ENCODE measurements at regions not wholly inside any gene's neighbourhood (a gene's known extent, or its start where the extent isn't known, plus 50 kb on each side); places are given as distances from the start of the nearest gene placed in this dataset.

- DNase-seq = no peak
These were observed 54.7 kb upstream of the ZNF423 start for GRCh38 chr16:49910541-49911071.

- DNase-seq = no peak
These were observed 55.5 kb upstream of the ZNF423 start for GRCh38 chr16:49911430-49911829.

DNA sequence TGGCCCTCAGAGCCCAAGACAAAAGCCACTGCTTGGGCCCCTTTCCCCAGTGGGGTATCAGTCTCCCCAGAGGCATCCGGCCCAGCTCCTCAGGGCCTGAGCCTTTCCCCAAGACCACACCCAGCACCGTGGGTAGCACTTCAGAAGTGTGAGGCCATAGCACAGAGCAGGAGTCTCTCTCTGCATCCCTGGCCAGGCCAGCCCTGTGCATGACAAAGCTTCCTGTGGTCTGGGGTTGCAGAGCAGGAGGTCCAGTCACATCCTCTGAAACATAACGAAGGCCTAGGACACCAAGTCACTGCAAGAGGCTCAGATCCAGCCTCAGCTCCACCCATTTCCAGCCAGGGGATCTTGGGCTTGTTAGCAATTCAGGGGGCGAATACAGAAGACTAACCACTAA lies 56.8 kb upstream of the ZNF423 start:
- DNase-seq = no peak

DNA sequence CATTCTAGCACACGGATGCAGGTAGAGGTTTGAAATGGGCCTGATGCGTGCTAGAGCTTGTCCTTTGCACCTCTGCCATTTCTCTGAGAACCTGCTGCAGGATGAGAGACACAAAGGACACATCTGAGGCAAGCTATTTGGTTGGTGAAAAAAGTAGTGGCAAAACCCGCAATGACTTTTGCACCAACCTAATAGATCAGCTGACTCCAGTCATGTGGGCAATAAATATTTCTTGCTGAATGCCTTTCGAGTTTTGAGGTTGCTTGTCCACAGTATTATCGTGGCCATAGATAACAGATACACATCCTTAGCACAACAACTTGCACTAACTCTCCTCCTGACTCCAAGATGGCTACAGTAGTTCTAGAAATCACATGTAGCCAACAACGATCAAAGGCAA lies 57.8 kb upstream of the ZNF423 start:
- no peak for DNase-seq

DNA sequence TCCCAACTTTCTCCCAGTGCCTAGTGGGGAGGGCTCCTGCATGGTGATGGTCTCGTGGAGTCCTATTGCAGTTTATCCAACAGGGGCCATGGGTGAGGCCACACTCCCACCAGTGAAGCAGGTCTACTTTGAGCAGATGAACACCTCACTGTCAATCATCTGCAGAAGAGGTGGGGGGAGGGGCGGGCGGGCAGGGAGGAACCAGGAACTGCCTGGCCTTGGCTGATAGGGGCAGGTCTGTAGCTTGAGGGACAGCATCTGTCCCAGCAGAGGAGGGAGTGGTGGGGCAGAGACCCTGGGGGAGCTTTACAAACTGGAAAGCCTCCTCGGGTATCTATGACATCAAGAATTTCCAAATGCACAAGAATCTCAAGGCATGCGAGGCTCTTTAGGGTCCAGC lies 58.7 kb upstream of the ZNF423 start:
- DNase-seq = no peak

GRCh38 chr16:49918257-49918656 lies 62.3 kb upstream of the ZNF423 start:
- DNase-seq = no peak

GRCh38 chr16:49919327-49919726 lies 63.4 kb upstream of the ZNF423 start:
- no peak for DNase-seq

- DNase-seq = no peak
These were observed 64.5 kb upstream of the ZNF423 start for GRCh38 chr16:49920397-49920796.

GRCh38 chr16:49921106-49921505 lies 65.2 kb upstream of the ZNF423 start:
- DNase-seq = no peak

- peak; percentile 36 for DNase-seq
These were observed 66.0 kb upstream of the ZNF423 start for GRCh38 chr16:49921791-49922456.

GRCh38 chr16:49923411-49923810 lies 67.5 kb upstream of the ZNF423 start:
- DNase-seq = no peak

DNA sequence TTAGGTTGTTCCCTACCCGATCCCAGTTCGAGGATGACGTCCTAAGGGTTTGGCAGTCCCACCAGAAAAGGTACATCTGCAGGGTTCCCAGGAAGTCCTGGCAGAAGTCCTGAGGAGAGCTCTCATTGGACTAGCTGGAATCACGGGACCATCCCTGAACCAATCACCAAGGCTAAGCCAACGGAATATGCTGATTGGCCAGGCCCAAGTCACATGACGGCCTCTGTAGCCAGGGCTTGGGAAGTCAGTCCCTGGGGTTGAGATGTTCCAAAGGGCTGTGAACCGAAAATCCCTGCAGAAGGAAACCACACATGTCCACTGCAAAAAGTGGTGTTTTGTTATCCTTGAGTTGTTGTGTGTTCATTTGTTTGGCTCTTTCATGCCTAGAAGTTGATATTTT lies 68.2 kb upstream of the ZNF423 start:
- DNase-seq = no peak

GRCh38 chr16:49926941-49927340 lies 71.0 kb upstream of the ZNF423 start:
- DNase-seq = no peak

- no peak for DNase-seq
These were observed 72.5 kb upstream of the ZNF423 start for GRCh38 chr16:49928176-49929041.

GRCh38 chr16:49929626-49930025 lies 73.7 kb upstream of the ZNF423 start:
- no peak for DNase-seq

GRCh38 chr16:49930841-49931240 lies 74.9 kb upstream of the ZNF423 start:
- no peak for DNase-seq

GRCh38 chr16:49931266-49931665 lies 75.4 kb upstream of the ZNF423 start:
- DNase-seq = no peak

DNA sequence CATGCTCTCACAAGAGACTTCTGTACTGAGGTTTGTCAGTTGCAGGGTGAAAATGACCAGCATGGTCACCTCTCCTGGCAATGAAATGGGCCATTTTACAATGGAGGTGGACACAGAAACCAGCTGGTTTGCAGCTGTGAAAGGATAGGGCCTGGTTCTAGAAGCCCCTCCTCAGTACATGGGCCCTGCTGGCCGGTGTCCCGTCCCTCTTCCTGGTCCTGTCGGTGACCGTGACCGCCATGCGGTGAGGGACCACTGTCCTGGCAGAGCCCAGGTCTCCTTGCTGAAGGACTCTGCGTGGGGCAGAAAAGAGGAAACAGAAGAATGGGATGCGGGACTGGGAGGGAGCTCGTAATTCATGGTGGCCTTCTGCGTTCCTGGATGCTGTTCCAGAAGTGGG lies 76.0 kb upstream of the ZNF423 start:
- no peak for DNase-seq

GRCh38 chr16:49932434-49932833 lies 76.5 kb upstream of the ZNF423 start:
- DNase-seq = no peak

- DNase-seq = no peak
These were observed 77.0 kb upstream of the ZNF423 start for GRCh38 chr16:49932946-49933345.

- DNase-seq = no peak
These were observed 80.9 kb upstream of the ZNF423 start for GRCh38 chr16:49936791-49937190.

- no peak for DNase-seq
These were observed 82.0 kb upstream of the ZNF423 start for GRCh38 chr16:49937886-49938285.

DNA sequence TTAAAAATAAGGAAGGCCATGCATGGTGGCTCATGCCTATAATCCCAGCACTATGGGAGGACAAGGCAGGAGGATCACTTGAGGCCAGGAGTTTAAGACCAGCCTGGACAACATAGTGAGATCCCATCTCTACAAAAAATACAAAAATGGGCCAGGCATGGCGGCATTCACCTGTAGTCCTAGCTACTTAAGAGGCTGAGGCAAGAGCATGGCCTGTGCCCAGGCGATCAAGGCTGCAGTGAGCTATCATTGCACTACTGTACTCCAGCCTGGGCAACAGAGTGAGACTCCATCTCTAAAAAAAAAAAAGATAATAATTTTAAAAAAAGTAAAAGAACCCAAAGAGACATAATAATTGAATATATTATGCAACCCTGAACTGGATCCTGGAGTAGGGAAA lies 83.6 kb upstream of the ZNF423 start:
- no peak for DNase-seq

Measured in stimulated activated CD4-positive, alpha-beta T cell treated with anti-CD3 and anti-CD28 coated beads, Interleukin-4, amount 100 ng/mL, for 1 hour (primary cell).